BLaER1 (cell line): ENCODE measurements at regions not wholly inside any gene's neighbourhood (a gene's known extent, or its start where the extent isn't known, plus 50 kb on each side); places are given as distances from the start of the nearest gene placed in this dataset.

Experiments used
- H3K27ac ChIP-seq: shearing (Covaris generic); formaldehyde crosslinking; 2 replicates; pipeline ENCODE4 v1.8.1; 2022
- H3K27me3 ChIP-seq: shearing (Covaris generic); formaldehyde crosslinking; 2 replicates; pipeline ENCODE4 v1.8.1; 2022
- H3K36me3 ChIP-seq: shearing (Covaris generic); formaldehyde crosslinking; 2 replicates; pipeline ENCODE4 v1.8.1; 2022
- H3K4me1 ChIP-seq: shearing (Covaris generic); formaldehyde crosslinking; 2 replicates; pipeline ENCODE4 v1.8.1; 2022
- H3K4me2 ChIP-seq: shearing (Covaris generic); formaldehyde crosslinking; 2 replicates; pipeline ENCODE4 v1.8.1; 2022
- H3K4me3 ChIP-seq: shearing (Covaris generic); formaldehyde crosslinking; 2 replicates; pipeline ENCODE4 v1.8.1; 2022
- H3K9ac ChIP-seq: shearing (Covaris generic); formaldehyde crosslinking; 2 replicates; pipeline ENCODE4 v1.8.1; 2022
- H3K9me3 ChIP-seq: shearing (Covaris generic); formaldehyde crosslinking; 2 replicates; pipeline ENCODE4 v1.8.1; 2022
- H4K20me1 ChIP-seq: shearing (Covaris generic); formaldehyde crosslinking; 2 replicates; pipeline ENCODE4 v1.8.1; 2022
- Cebpa-rat ChIP-seq: shearing (Covaris generic); IDR thresholded peaks from 2 replicates; pipeline ENCODE4 v1.8.1; 2022

GRCh38 chr5:174229514-174230370 is 184.2 kb downstream of the NSG2 start:
- peaks cover 29% of the 10 kb centered on the region for H3K4me1 ChIP-seq

GRCh38 chr5:174231956-174232487 is 186.5 kb downstream of the NSG2 start:
- no peak overlapping the region for H3K9ac ChIP-seq
- H3K9me3 ChIP-seq: no peaks in the 10 kb centered on the region
- no peak overlapping the region for H3K4me2 ChIP-seq
- H3K4me1 ChIP-seq: peaks cover 12% of the 10 kb centered on the region
- no peak for TF ChIP-seq Cebpa-rat
- no peak overlapping the region for H3K27ac ChIP-seq
- no peak overlapping the region for H3K4me3 ChIP-seq
- no peaks in the 10 kb centered on the region for H3K36me3 ChIP-seq
- H3K27me3 ChIP-seq: no peaks in the 10 kb centered on the region
- no peaks in the 10 kb centered on the region for H4K20me1 ChIP-seq

More at GRCh38 chr5:174229514-174230370, 184.2 kb downstream of the NSG2 start:
- H3K9me3 ChIP-seq: no peaks in the 10 kb centered on the region
- H4K20me1 ChIP-seq: no peaks in the 10 kb centered on the region
- H3K4me2 ChIP-seq: no peak overlapping the region
- H3K4me3 ChIP-seq: no peak overlapping the region
- no peaks in the 10 kb centered on the region for H3K27me3 ChIP-seq
- no peaks in the 10 kb centered on the region for H3K36me3 ChIP-seq
- no peak overlapping the region for H3K27ac ChIP-seq
- TF ChIP-seq Cebpa-rat: no peak
- H3K9ac ChIP-seq: no peak overlapping the region

DNA sequence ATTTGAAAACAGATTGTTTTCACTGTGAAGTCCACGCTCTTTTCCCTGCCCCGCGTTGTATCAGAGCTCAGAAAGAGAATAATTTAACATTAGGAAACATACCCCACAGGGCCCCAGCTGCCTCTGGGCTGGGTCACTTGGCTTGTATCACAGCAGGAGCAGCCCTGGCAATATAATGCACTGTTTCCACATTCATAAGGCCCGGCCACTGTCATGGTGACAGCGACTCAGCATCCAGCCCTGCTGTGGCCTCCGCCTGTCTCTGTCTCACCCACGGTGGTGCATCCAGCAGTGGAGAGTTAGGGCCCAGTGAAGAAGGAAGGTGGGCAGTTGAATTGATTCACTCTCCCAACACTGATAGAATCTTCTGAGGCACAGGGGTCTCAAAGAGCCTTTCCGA is 188.9 kb downstream of the NSG2 start:
- Histone ChIP-seq H3K9ac (no peak overlapping the region), H3K4me2 (no peak overlapping the region), H3K4me3 (no peak overlapping the region), H3K27ac (no peak overlapping the region), H3K27me3 (no peaks in the 10 kb centered on the region), H3K9me3 (peaks cover 4% of the 10 kb centered on the region; the same call in 1 of the 2 replicates), H3K36me3 (no peaks in the 10 kb centered on the region), H3K4me1 (no peaks in the 10 kb centered on the region), H4K20me1 (no peaks in the 10 kb centered on the region)
- TF ChIP-seq Cebpa-rat: no peak

DNA sequence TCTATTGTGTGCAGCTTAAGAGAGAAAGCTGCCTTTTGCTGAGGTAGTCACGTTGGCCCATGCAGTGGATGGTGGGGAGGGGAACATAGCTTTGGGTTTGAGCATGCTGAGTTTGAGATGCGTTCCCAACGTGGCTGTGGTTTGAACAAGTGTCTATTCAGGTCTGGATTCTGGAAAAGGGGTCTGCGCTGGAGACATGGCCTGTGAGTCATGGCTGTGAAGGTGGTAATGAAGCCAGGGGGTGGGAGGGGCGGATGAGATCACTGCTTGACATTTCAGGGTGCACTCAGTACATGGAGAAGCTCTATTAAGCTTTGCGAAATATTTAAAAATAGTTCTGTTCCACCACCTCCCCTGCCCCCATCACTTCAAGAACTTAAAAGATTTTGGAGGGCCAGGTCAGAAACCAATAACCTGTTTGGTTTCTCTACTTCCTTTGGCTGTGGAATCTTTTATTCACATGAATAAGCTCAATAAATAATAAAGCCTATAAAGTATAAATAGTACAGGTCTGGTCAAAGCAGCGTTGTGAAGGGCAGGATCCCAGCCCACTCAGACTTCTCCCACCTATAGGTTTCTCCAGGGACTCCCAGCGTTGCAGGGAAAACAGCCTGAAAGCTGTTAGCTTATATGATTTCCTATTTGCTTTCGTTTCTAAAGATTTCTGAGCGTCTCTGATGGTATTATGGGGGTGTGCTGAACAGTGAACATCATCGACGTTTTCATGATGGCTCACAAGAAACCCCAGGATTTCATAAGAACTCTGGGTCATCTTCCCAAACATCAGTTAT is 189.9 kb downstream of the NSG2 start:
- peaks cover 8% of the 10 kb centered on the region; the same call in 1 of the 2 replicates for H3K9me3 ChIP-seq
- no peak overlapping the region for H3K27ac ChIP-seq
- no peak overlapping the region for H3K9ac ChIP-seq
- no peaks in the 10 kb centered on the region for H3K36me3 ChIP-seq
- H4K20me1 ChIP-seq: no peaks in the 10 kb centered on the region
- no peaks in the 10 kb centered on the region for H3K27me3 ChIP-seq
- H3K4me2 ChIP-seq: no peak overlapping the region
- TF ChIP-seq Cebpa-rat: no peak
- no peak overlapping the region for H3K4me3 ChIP-seq
- H3K4me1 ChIP-seq: no peaks in the 10 kb centered on the region

DNA sequence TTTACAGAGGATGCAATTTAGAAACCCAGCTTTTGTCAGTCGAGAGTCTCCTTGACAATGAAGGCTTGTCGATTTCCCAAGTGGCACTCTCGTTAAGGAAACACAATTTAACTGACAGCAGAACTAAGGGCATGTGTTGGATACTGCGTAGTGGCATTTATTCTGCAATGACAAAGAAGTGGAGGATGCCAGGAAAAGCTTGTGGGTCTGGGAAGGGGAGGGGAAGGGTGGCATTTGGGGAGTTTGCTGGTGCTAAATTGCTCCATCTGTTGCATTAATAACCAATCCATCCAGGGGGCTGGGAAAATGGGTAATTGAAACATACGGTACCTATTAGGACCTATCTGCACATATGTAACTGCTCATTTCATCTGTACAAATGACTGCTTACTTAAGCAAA is 190.6 kb downstream of the NSG2 start:
- no peak overlapping the region for H3K9ac ChIP-seq
- H3K4me3 ChIP-seq: no peak overlapping the region
- no peak for TF ChIP-seq Cebpa-rat
- H3K27ac ChIP-seq: no peak overlapping the region
- no peak overlapping the region for H3K4me2 ChIP-seq
- H3K27me3 ChIP-seq: no peaks in the 10 kb centered on the region
- H3K4me1 ChIP-seq: no peaks in the 10 kb centered on the region
- no peaks in the 10 kb centered on the region for H4K20me1 ChIP-seq
- H3K36me3 ChIP-seq: no peaks in the 10 kb centered on the region
- peaks cover 8% of the 10 kb centered on the region; the same call in 1 of the 2 replicates for H3K9me3 ChIP-seq

DNA sequence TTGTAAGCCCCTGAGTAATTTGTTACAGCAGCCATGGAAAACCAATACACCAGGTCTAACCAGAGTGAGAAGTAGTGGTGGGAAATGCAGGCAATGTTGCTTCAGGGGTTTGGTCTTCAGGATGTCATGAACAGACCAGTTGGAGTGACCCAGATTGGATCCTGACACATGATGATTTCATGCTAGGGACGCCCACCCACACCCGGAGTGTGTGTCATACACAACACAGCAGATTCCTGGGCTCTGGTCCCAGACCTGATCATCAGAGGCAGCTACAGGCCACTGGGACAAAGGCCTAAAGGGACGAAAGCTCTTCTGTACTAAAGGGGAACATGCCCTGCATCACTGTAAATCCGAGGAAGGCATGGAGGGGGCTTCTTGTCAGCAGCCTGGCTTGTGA is 194.2 kb downstream of the NSG2 start:
- no peaks in the 10 kb centered on the region for H3K4me1 ChIP-seq
- TF ChIP-seq Cebpa-rat: no peak
- H3K4me2 ChIP-seq: no peak overlapping the region
- H3K27ac ChIP-seq: no peak overlapping the region
- no peaks in the 10 kb centered on the region for H4K20me1 ChIP-seq
- H3K9ac ChIP-seq: no peak overlapping the region
- no peak overlapping the region for H3K4me3 ChIP-seq
- no peaks in the 10 kb centered on the region for H3K27me3 ChIP-seq
- H3K9me3 ChIP-seq: peaks cover 8% of the 10 kb centered on the region; the same call in 1 of the 2 replicates
- H3K36me3 ChIP-seq: no peaks in the 10 kb centered on the region

DNA sequence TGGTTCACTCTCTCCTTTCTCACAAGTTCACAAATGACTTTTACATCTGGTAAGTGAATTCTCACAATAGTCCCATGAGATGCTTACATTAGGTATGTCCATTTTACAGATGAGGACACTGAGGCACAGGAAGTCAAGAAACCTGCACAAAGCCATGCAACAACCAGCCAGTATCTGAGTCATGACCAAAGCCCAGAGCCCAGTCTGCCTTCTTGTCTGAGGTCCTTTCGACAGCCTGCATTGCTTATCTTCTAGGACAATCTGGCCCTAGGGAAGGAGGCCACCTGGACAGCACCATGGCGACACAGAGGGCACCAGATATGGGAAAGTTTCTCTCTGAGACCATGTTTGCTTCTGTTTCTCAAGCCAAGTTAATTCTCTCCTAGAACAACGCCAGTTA is 197.1 kb downstream of the NSG2 start:
- Histone ChIP-seq H3K27me3 (no peaks in the 10 kb centered on the region), H3K9me3 (peaks cover 8% of the 10 kb centered on the region; the same call in 1 of the 2 replicates), H3K4me1 (no peaks in the 10 kb centered on the region), H3K9ac (no peak overlapping the region), H4K20me1 (no peaks in the 10 kb centered on the region), H3K4me2 (no peak overlapping the region), H3K36me3 (no peaks in the 10 kb centered on the region), H3K4me3 (no peak overlapping the region), H3K27ac (no peak overlapping the region)
- no peak for TF ChIP-seq Cebpa-rat

DNA sequence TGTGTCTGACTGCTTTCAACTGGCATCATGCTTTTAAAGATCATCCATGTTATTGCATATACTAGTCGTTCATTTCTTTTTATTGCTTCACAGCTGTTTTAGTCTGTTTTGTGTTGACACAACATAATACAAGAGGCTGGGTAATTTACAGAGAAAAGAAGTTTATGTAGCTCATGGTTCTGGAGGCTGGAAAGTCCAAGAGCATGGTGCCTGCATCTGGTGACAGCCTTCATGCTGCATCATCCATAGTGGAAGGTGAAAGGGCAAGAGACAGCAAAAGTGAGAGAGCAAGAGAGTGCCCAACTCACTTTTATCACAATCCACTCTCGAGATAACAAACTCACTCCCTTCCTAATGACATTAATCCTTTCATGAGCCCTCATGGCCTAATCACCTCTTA is 198.4 kb downstream of the NSG2 start:
- no peak for TF ChIP-seq Cebpa-rat

GRCh38 chr5:174245516-174246075 is 200.1 kb downstream of the NSG2 start:
- Histone ChIP-seq H3K27ac (no peak overlapping the region), H3K4me2 (no peak overlapping the region), H4K20me1 (no peaks in the 10 kb centered on the region), H3K4me1 (no peaks in the 10 kb centered on the region), H3K9ac (no peak overlapping the region), H3K27me3 (no peaks in the 10 kb centered on the region), H3K36me3 (no peaks in the 10 kb centered on the region), H3K9me3 (no peaks in the 10 kb centered on the region), H3K4me3 (no peak overlapping the region)
- no peak for TF ChIP-seq Cebpa-rat

More for the DNA sequence above, 198.4 kb downstream of the NSG2 start:
- H3K4me1 ChIP-seq: no peaks in the 10 kb centered on the region
- no peak overlapping the region for H3K4me2 ChIP-seq
- no peaks in the 10 kb centered on the region for H4K20me1 ChIP-seq
- H3K4me3 ChIP-seq: no peak overlapping the region
- no peak overlapping the region for H3K9ac ChIP-seq
- no peak overlapping the region for H3K27ac ChIP-seq
- no peaks in the 10 kb centered on the region for H3K36me3 ChIP-seq
- no peaks in the 10 kb centered on the region for H3K27me3 ChIP-seq
- peaks cover 8% of the 10 kb centered on the region; the same call in 1 of the 2 replicates for H3K9me3 ChIP-seq
